A549 (cell line): ENCODE measurements at regions not wholly inside any gene's neighbourhood (a gene's known extent, or its start where the extent isn't known, plus 50 kb on each side); places are given as distances from the start of the nearest gene placed in this dataset.

Source experiments
- ATAC-seq, 2 experiments: fragments of 200-7000 bp in 1 of 2; fragments of >200 bp in 1 of 2; cut with Nextera tagmentation in 1 of 2; cut with Tn5 transposase in 1 of 2; 3 replicates each; pipeline versions ENCODE4 v1.8.0 to v1.9.1; 2018 to 2020; ENCODE audit warnings: mild to moderate bottlenecking in 1 of 2, moderate library complexity in 1 of 2
- CTCF ChIA-PET: fragments of 300-600 bp; sonication (Branson Sonifier 250); formaldehyde crosslinking; extraction: SDS; loops from one replicate; lab custom pipeline; 2021; ENCODE audit warnings: antibody characterized with exemption, inconsistent platforms; lab: Yijun Ruan, JAX
- POLR2A ChIA-PET: fragments of 350-600 bp; formaldehyde crosslinking; extraction: SDS; loops from one replicate; lab custom pipeline; 2021; ENCODE audit warnings: antibody characterized with exemption, inconsistent platforms; lab: Yijun Ruan, JAX
- DNase-seq, 2 experiments: peaks; one replicate each; pipeline versions ENCODE4 v3.0.0 to v3.0.0-alpha.2; 2011 to 2016; ENCODE audit warnings: low read depth in 1 of 2, low spot score in 1 of 2
- FAIRE-seq: peaks from 2 replicates; lab custom pipeline; 2011; peaks lifted over from hg19 to GRCh38; lab: Jason Lieb, UNC
- H3K27ac ChIP-seq, 2 experiments: fragments of >200 bp; sonication (Bioruptor Twin); formaldehyde crosslinking; 3 replicates each; pipeline ENCODE4 v1.5.1; 2016 to 2017
- H3K4me1 ChIP-seq: fragments of >200 bp; sonication (Bioruptor Twin); formaldehyde crosslinking; 3 replicates; pipeline ENCODE4 v1.6.1; 2016
- H3K4me2 ChIP-seq: fragments of >200 bp; sonication (Bioruptor Twin); formaldehyde crosslinking; 3 replicates; pipeline ENCODE4 v1.6.1; 2016
- H3K4me3 ChIP-seq: fragments of >200 bp; sonication (Bioruptor Twin); formaldehyde crosslinking; 3 replicates; pipeline ENCODE4 v1.5.1; 2016
- H3K9me3 ChIP-seq: fragments of >200 bp; sonication (Bioruptor Twin); formaldehyde crosslinking; 3 replicates; pipeline ENCODE4 v1.6.1; 2016
- CBX2 ChIP-seq: fragments of 200-600 bp; sonication (generic); IDR thresholded peaks from 2 replicates; pipeline ENCODE4 v1.6.1; 2016; ENCODE audit warnings: low read depth, mild to moderate bottlenecking, borderline replicate concordance
- CEBPB ChIP-seq, 2 experiments: fragments of >200 bp in 1 of 2; sonication (Bioruptor Twin) in 1 of 2; formaldehyde crosslinking in 1 of 2; IDR thresholded peaks; 2 replicates each; pipeline ENCODE4 v1.6.1; 2012 to 2016
- EHMT2 ChIP-seq: fragments of 200-600 bp; sonication (generic); IDR thresholded peaks from 2 replicates; pipeline ENCODE4 v1.6.1; 2016; ENCODE audit warnings: antibody characterized with exemption, low read depth, mild to moderate bottlenecking, moderate library complexity
- ESRRA ChIP-seq: fragments of 150-350 bp; IDR thresholded peaks from 2 replicates; pipeline ENCODE4 v1.6.1; 2014; ENCODE audit warnings: mild to moderate bottlenecking, low read length, borderline replicate concordance
- FOSB ChIP-seq: fragments of 250-450 bp; sonication (Bioruptor Pico); IDR thresholded peaks from 2 replicates; pipeline ENCODE4 v1.5.0; 2020; ENCODE audit warnings: mild to moderate bottlenecking, moderate library complexity
- FOXS1 ChIP-seq: fragments of 250-450 bp; sonication (Bioruptor Pico); IDR thresholded peaks from 2 replicates; pipeline ENCODE4 v1.5.0; 2020; ENCODE audit warnings: mild to moderate bottlenecking, moderate library complexity
- HEYL ChIP-seq: fragments of 250-450 bp; sonication (Bioruptor Pico); IDR thresholded peaks from 2 replicates; pipeline ENCODE4 v1.8.0; 2021; ENCODE audit warnings: mild to moderate bottlenecking, moderate library complexity
- HOXA7 ChIP-seq: fragments of 250-450 bp; sonication (Bioruptor Pico); IDR thresholded peaks from 2 replicates; pipeline ENCODE4 v1.5.0; 2020; ENCODE audit warnings: mild to moderate bottlenecking, moderate library complexity
- HOXB13 ChIP-seq: fragments of 250-450 bp; sonication (Bioruptor Pico); IDR thresholded peaks from 2 replicates; pipeline ENCODE4 v1.5.0; 2020; ENCODE audit warnings: low read depth, mild to moderate bottlenecking, moderate library complexity
- HOXB5 ChIP-seq: fragments of 250-450 bp; sonication (Bioruptor Pico); IDR thresholded peaks from 2 replicates; pipeline ENCODE4 v1.5.0; 2020; ENCODE audit warnings: mild to moderate bottlenecking, moderate library complexity
- MYC ChIP-seq: IDR thresholded peaks from 2 replicates; pipeline ENCODE4 v1.6.1; 2012; ENCODE audit warnings: mild to moderate bottlenecking, inconsistent platforms, low read length, improper control_type of control experiment, borderline replicate concordance
- PHF8 ChIP-seq: fragments of 200-600 bp; sonication (generic); IDR thresholded peaks from 2 replicates; pipeline ENCODE4 v1.6.1; 2016; ENCODE audit warnings: low read depth, mild to moderate bottlenecking, antibody characterized with exemption, moderate library complexity, borderline replicate concordance
- POLR2AphosphoS2 ChIP-seq: conservative IDR thresholded peaks from 2 replicates; pipeline ENCODE4 v1.6.1; 2012; ENCODE audit warnings: low read length, improper control_type of control experiment, inconsistent platforms
- RAD21 ChIP-seq, 2 experiments: fragments of >200 bp in 1 of 2; sonication (Bioruptor Twin) in 1 of 2; formaldehyde crosslinking in 1 of 2; IDR thresholded peaks in 1 of 2; conservative IDR thresholded peaks in 1 of 2; 2 replicates in 1 of 2; 3 replicates in 1 of 2; pipeline ENCODE4 v1.6.1; 2012 to 2018; ENCODE audit warnings: inconsistent platforms in 1 of 2
- TP53 ChIP-seq: fragments of 250-450 bp; sonication (Bioruptor Pico); IDR thresholded peaks from 2 replicates; pipeline ENCODE4 v1.5.0; 2021; ENCODE audit warnings: mild to moderate bottlenecking, moderate library complexity
- WGBS: methylation state at CpG from one replicate; pipeline ENCODE4 v1.1.6; 2017; ENCODE audit errors: missing lambda C conversion rate; 5-methylcytosine and 5-hydroxymethylcytosine counted together
- TF ChIP-seq, protein P1 (sequence below): fragments of >200 bp; sonication (Bioruptor Twin); formaldehyde crosslinking; IDR thresholded peaks from 3 replicates; pipeline ENCODE4 v1.6.1; 2016
- TF ChIP-seq, protein P2 (sequence below): fragments of 450-650 bp; IDR thresholded peaks from 2 replicates; pipeline ENCODE4 v1.6.1; 2014; ENCODE audit warnings: antibody characterized with exemption
- TF ChIP-seq, protein P3 (sequence below): fragments of >200 bp; sonication (Bioruptor Twin); formaldehyde crosslinking; IDR thresholded peaks from 3 replicates; pipeline ENCODE4 v1.5.1; 2016
- TF ChIP-seq, protein P4 (sequence below): fragments of 250-450 bp; sonication (Bioruptor Pico); IDR thresholded peaks from 2 replicates; pipeline ENCODE4 v1.5.0; 2021; ENCODE audit warnings: mild to moderate bottlenecking, moderate library complexity, borderline replicate concordance
- TF ChIP-seq, protein P5 (sequence below): IDR thresholded peaks from 2 replicates; pipeline ENCODE4 v1.6.1; 2012; ENCODE audit warnings: low read depth, borderline replicate concordance

DNA sequence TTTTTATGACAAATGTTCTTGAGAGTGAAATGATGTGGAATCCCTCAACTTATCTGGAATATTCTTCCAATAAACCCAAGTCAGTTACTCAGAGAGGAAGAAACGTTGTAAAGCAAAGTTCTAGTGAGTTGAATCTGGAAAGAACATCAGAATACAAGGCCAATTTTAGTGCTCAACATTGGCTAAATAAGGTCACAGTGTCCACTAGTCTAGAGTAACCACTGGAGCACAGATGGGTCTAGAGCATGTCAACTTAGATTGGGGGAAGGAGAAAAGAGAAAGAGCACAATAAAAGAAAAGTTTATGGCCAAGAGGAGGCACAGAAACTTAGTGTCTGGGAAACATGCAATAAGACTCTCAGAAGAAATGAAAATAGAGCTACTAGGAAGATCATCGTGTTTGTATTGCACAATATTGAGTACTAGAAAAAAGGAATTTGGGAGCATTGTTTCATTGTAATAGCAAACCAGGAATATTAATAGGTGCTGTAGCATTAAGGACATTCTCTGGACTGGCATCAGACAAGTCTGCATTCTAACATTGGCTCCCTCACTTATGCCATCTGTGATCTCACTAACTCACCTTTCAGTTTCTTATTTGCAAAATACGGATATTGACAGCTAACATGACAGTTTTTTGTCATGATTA, 1318.5 kb downstream of the PCDH9 start:
- FAIRE-seq (no peak), DNase-seq (no peak), ATAC-seq (no peak)
- H3K27ac ChIP-seq, result no peak overlapping the region
- H3K4me3 ChIP-seq, result no peak overlapping the region
- ChIA-PET POLR2A (no interaction called here), CTCF (no interaction called here)
- H3K9me3 ChIP-seq, result no peaks in the 10 kb centered on the region
- no peak overlapping the region for H3K4me2 ChIP-seq
- no peaks in the 10 kb centered on the region for H3K4me1 ChIP-seq
- WGBS, result 46% methylated on average over 3 of the region's 3 CpGs
- TF ChIP-seq, protein P1, sequence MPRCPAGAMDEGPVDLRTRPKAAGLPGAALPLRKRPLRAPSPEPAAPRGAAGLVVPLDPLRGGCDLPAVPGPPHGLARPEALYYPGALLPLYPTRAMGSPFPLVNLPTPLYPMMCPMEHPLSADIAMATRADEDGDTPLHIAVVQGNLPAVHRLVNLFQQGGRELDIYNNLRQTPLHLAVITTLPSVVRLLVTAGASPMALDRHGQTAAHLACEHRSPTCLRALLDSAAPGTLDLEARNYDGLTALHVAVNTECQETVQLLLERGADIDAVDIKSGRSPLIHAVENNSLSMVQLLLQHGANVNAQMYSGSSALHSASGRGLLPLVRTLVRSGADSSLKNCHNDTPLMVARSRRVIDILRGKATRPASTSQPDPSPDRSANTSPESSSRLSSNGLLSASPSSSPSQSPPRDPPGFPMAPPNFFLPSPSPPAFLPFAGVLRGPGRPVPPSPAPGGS, result no peak
- TF ChIP-seq, protein P2, sequence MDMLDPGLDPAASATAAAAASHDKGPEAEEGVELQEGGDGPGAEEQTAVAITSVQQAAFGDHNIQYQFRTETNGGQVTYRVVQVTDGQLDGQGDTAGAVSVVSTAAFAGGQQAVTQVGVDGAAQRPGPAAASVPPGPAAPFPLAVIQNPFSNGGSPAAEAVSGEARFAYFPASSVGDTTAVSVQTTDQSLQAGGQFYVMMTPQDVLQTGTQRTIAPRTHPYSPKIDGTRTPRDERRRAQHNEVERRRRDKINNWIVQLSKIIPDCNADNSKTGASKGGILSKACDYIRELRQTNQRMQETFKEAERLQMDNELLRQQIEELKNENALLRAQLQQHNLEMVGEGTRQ, result no peak
- TF ChIP-seq, protein P3, sequence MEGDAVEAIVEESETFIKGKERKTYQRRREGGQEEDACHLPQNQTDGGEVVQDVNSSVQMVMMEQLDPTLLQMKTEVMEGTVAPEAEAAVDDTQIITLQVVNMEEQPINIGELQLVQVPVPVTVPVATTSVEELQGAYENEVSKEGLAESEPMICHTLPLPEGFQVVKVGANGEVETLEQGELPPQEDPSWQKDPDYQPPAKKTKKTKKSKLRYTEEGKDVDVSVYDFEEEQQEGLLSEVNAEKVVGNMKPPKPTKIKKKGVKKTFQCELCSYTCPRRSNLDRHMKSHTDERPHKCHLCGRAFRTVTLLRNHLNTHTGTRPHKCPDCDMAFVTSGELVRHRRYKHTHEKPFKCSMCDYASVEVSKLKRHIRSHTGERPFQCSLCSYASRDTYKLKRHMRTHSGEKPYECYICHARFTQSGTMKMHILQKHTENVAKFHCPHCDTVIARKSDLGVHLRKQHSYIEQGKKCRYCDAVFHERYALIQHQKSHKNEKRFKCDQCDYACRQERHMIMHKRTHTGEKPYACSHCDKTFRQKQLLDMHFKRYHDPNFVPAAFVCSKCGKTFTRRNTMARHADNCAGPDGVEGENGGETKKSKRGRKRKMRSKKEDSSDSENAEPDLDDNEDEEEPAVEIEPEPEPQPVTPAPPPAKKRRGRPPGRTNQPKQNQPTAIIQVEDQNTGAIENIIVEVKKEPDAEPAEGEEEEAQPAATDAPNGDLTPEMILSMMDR, result no peak
- TF ChIP-seq ESRRA, result no peak
- TF ChIP-seq PHF8, result no peak
- TF ChIP-seq HEYL, result no peak
- TF ChIP-seq TP53 (CRISPR knock-in tag), result no peak
- TF ChIP-seq CBX2, result no peak
- TF ChIP-seq FOXS1 (CRISPR knock-in tag), result no peak
- TF ChIP-seq FOSB, result no peak
- TF ChIP-seq POLR2AphosphoS2, result no peak
- no peak for TF ChIP-seq EHMT2
- TF ChIP-seq HOXA7 (CRISPR knock-in tag), result no peak
- TF ChIP-seq CEBPB (IDR thresholded peaks at IDR 0.05), result no peak
- TF ChIP-seq, protein P4, sequence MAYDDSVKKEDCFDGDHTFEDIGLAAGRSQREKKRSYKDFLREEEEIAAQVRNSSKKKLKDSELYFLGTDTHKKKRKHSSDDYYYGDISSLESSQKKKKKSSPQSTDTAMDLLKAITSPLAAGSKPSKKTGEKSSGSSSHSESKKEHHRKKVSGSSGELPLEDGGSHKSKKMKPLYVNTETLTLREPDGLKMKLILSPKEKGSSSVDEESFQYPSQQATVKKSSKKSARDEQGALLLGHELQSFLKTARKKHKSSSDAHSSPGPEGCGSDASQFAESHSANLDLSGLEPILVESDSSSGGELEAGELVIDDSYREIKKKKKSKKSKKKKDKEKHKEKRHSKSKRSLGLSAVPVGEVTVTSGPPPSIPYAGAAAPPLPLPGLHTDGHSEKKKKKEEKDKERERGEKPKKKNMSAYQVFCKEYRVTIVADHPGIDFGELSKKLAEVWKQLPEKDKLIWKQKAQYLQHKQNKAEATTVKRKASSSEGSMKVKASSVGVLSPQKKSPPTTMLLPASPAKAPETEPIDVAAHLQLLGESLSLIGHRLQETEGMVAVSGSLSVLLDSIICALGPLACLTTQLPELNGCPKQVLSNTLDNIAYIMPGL (CRISPR knock-in tag), result no peak
- TF ChIP-seq HOXB13 (CRISPR knock-in tag), result no peak
- TF ChIP-seq RAD21 (conservative IDR thresholded peaks at IDR 0.05 in 1 of 2, IDR thresholded peaks at IDR 0.05 in 1 of 2), result no peak

DNA sequence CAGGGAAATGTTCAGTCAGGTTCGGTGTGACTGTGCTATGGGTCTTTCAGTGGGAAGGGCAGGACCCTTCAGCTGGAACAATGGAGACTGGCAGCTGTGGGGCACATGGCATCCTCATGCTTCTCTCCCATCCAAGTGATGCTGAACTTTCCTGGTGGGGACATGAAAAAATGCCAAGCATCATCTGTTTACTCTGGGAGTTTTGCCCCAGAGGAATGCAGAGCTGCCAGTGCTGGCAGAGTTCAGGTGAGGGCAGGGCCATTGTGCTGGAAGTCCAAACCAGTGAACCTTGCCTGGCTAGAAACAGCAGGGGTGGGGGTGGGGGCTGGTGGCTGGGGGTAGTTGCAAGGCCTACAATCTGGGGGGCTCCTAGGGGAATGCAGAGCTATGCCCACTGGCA, 1320.6 kb downstream of the PCDH9 start:
- ChIA-PET POLR2A (no interaction called here), CTCF (interaction anchor here (0.9 kb wide), 1 partner anchor 11 kb away, joined by 3 read pairs; no protein-coding TSS in a partner anchor)
- no peak for ATAC-seq
- DNase-seq, result no peak
- H3K9me3 ChIP-seq, result no peaks in the 10 kb centered on the region
- FAIRE-seq, result no peak
- no peak overlapping the region for H3K4me3 ChIP-seq
- H3K4me2 ChIP-seq, result no peak overlapping the region
- no peak overlapping the region for H3K27ac ChIP-seq
- TF ChIP-seq HOXB5 (CRISPR knock-in tag) (no peak), HOXA7 (CRISPR knock-in tag) (no peak), MYC (no peak)
- TF ChIP-seq, protein P5, sequence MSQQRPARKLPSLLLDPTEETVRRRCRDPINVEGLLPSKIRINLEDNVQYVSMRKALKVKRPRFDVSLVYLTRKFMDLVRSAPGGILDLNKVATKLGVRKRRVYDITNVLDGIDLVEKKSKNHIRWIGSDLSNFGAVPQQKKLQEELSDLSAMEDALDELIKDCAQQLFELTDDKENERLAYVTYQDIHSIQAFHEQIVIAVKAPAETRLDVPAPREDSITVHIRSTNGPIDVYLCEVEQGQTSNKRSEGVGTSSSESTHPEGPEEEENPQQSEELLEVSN, result no peak
- WGBS, result 70% methylated on average over 1 of the region's 1 CpG
- no peaks in the 10 kb centered on the region for H3K4me1 ChIP-seq
